Ecto neural progenitor cell (in vitro differentiated cells): ENCODE measurements at regions not wholly inside any gene's neighbourhood (a gene's known extent, or its start where the extent isn't known, plus 50 kb on each side); places are given as distances from the start of the nearest gene placed in this dataset.

Experiments
- DNase-seq: peaks from one replicate; pipeline ENCODE4 v3.0.0-alpha.2; 2018; ENCODE audit warnings: low spot score

DNA sequence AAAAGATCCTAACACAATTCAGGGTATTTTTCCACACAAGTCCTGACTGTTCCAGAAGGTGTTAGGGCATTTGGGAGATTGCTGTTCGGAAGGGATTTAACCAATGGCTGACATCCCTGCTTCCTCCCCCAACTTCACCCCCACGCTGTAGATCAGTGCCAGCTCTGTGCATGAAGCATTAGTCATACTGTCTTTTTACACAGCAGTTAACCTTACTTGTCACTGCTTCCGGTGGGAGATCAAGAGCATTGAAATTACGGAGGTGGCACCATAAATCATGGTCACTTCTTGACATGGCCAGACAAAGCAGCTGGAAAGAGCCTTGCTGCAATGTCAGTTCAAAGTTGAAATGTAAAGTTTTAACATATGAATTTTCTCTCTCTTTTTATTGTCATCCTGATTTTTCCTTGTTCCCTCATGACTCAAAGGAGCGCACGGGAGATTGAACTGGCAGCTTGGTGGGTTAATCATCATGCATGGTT, 70.2 kb downstream of the HRH4 start:
- no peak for DNase-seq

DNA sequence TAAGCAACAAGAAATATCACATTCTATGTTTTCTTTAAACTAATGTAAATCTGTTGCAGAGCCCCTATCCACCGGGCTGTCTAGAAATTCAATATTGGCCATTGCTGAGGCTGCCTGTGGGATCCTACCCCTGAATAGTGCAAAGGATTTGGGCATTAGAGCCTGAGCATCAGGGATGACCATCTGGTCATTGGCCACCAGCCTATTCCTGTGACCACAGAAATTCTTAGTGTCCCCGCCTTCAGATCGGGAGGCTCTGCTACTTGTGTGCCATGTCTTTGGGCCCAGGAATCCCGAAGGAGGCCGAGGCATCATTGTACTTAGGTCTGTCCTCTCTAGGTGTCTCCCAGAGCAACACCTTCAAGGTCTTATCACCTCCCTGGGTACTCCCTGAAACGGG, 73.8 kb downstream of the HRH4 start:
- DNase-seq: no peak

DNA sequence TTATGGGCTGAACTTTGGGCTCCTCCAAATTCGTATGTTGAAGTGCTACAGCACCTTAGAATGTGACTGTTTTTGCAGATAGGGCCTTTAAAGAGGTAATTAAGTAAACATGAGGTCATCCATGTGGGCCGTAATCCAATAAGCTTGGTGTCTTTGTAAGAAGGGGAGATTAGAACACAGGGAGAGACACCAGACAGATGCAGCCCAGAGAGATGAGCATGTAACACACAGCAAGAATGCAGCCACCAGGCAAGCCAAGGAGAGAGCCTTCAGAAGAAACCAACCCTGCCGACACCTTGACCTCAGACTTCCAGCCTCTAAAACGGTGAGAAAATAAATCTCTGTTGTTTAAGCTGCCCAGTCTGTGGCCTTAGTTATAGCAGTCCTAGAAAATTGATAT, 74.3 kb downstream of the HRH4 start:
- DNase-seq: no peak

- no peak for DNase-seq
Observed at GRCh38 chr18:24535527-24536295, 75.3 kb downstream of the HRH4 start.

- no peak for DNase-seq
Observed at GRCh38 chr18:24536326-24536725, 75.9 kb downstream of the HRH4 start.

DNA sequence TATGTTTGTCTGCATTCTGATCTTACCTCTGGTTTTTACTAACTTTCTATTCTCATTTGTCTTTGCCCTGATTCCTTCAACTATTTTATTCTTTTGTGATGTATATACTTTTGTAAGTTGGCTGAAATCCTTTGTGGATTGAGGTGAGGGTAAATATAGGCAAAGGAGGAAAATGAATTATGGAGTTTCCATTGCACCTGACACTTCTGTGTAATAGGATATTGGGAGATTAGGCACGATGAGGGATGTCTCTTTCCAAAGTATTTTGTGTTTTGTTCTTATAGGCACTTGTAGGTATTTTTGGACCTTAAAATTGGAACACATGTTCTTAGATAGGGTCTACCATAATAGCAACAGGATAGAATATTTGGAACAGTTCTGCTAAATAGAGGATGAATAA, 76.4 kb downstream of the HRH4 start:
- DNase-seq: no peak

GRCh38 chr18:24538414-24539264, 78.2 kb downstream of the HRH4 start:
- no peak for DNase-seq

DNA sequence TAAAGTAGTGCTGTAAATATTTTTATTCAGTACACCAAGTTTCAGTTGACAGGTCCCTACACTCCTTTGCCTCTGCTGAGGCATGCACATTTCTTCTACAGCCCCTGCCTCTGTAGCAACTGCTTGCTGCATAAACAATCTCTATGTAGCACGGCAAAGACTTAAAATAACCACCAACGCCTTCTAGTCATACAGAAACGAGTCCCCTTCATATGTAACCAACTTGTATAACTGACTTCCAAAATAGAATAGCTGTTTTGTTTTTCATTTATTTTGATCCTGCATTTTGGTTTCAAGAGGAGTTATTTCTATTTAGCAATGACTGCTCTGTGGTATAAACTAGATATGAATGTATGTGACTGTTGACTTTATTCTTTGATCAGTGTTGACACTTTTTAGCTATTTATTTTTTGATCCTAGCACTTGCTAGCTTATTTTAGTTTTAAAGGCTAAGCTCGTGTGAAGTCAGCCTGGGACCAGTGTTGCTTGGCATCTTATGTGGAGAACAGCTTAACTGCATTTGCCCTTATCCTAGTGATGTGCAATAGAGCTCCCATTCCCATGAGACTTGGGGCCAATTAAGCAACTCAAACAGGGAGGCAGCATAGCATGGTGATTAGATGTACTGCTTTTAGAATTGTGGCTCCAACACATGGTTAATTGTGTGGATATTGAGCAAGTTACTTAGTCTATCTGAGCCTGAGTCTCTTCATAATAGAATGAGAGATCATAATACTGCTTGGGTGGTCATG, 79.6 kb downstream of the HRH4 start:
- DNase-seq: no peak

DNA sequence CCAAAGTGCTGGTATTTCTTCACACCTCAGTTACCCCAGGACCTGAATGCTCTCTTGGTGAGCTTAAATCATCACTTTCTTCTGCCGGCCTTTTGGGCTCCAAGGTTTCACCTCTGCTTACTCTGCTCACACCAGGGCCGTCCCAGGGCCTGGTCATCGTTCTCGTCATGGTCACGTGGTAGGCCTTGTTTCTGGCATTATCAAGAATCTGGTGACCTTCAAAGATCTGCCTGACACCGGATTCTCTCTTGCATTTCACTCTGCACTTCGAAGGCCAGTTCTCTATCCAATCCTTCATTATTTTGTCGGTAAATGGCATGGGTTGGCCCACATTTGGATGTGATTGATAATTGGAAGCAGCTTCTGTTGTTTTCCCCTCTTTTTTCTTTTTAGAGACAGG, 80.5 kb downstream of the HRH4 start:
- DNase-seq: no peak

- no peak for DNase-seq
Observed at GRCh38 chr18:24543086-24543794, 82.8 kb downstream of the HRH4 start.

GRCh38 chr18:24543795-24544498, 83.5 kb downstream of the HRH4 start:
- no peak for DNase-seq

DNA sequence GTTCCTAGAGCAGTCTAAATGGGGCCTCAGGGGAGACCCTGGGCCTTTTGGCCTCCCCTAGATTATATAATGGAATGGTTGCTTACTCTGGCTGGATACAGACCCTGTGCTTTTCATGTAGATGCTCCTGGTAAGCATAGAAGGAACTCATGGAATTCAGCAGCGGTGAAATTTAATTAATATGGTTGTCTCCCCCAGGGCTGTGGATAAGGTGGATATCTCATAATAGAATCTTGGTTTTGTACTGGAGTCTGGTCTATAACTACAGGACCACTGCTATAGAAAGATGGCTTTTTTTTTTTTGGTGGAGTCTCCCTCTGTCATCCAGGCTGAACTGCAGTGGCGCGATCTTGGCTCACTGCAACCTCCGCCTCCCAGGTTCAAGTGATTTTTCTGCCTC, 84.5 kb downstream of the HRH4 start:
- no peak for DNase-seq

DNA sequence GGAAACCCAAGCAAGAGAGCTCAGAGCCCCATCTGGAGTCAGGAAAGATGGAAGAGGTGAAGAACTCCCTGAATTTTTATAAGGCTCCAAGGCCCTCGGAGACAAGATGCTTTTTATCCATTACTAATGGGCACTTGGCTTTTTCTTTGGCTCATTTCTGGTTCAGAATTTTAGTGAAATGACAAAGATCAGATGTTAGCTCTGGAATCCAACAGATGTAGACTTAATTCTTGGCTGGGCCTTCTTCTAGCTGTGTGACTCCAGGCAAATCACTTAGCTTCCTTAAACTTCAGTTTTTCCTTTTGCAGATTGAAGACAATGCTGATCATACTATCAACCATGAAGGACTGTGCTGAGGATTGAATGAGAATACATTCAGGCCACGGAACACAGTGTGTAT, 85.2 kb downstream of the HRH4 start:
- DNase-seq: no peak

- no peak for DNase-seq
Observed at GRCh38 chr18:24546307-24546706, 85.9 kb downstream of the HRH4 start.

DNA sequence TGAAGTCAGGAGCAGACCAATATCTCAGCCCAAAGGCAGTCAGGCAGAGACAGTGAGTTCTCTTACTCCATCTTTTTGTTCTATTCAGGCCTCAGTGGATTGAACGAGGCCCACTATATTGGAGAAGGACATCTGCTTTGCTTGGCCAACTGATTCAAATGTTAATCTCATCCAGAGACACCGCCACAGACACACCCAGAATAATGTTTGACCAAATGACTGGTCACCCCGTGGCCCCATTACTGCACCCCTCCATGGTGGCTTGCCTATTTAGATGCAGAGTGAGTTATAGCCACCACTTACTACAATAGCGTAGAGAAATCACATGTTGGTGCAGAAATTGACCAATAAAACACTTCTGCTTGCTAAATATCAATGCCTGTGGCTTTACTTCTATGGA, 88.1 kb downstream of the HRH4 start:
- DNase-seq: no peak

- DNase-seq: no peak
Observed at GRCh38 chr18:24552218-24552617, 91.8 kb downstream of the HRH4 start.

GRCh38 chr18:24553571-24554285, 93.3 kb downstream of the HRH4 start:
- DNase-seq: no peak

GRCh38 chr18:24558403-24558802, 98.0 kb downstream of the HRH4 start:
- DNase-seq: no peak

DNA sequence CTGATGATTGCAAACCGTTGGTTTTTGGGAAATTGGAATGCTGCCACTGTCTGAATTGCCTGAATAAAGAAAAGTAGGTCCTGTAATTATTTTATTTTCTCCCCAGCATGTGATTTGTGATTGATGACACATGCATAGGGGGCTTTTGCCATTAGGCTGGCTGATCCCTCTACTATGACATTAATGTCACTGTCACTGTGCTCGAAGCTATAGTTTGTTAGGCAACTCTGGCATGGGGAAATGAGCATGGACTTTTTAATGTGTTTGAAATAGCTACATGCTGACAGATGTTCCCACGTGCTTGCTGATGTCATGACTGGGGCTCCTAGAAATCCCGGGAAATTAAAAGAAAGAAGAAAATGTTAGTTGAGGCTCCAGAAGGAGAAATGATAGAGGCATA, 99.1 kb downstream of the HRH4 start:
- DNase-seq: no peak

GRCh38 chr18:24560511-24560981, 100.1 kb downstream of the HRH4 start:
- no peak for DNase-seq
